RKO (cell line): ENCODE measurements at regions not wholly inside any gene's neighbourhood (a gene's known extent, or its start where the extent isn't known, plus 50 kb on each side); places are given as distances from the start of the nearest gene placed in this dataset.
A peak's percentile ranks its signal among the peaks of the same experiment; 100 is the strongest.

Experiments
- DNase-seq: peaks from one replicate; pipeline ENCODE4 v3.0.0-alpha.2; 2016; ENCODE audit warnings: low spot score

GRCh38 chr7:16978358-16979244 lies 96.8 kb upstream of the AGR3 start:
- DNase-seq, result no peak

- no peak for DNase-seq
These were observed 98.8 kb upstream of the AGR3 start for GRCh38 chr7:16980539-16980938.

- DNase-seq, result peak; percentile 53
These were observed 101.0 kb upstream of the AGR3 start for GRCh38 chr7:16982640-16983350.

GRCh38 chr7:16984375-16984774 lies 102.6 kb upstream of the AGR3 start:
- no peak for DNase-seq

- DNase-seq, result no peak
These were observed 103.8 kb upstream of the AGR3 start for GRCh38 chr7:16985621-16986020.

- DNase-seq, result no peak
These were observed 105.0 kb upstream of the AGR3 start for GRCh38 chr7:16986755-16987154.

- DNase-seq, result no peak
These were observed 108.1 kb upstream of the AGR3 start for GRCh38 chr7:16989811-16990413.

GRCh38 chr7:16991551-16991950 lies 109.8 kb upstream of the AGR3 start:
- no peak for DNase-seq

- no peak for DNase-seq
These were observed 111.8 kb upstream of the AGR3 start for GRCh38 chr7:16993543-16993942.

- DNase-seq, result no peak
These were observed 116.8 kb upstream of the AGR3 start for GRCh38 chr7:16998481-16999051.

GRCh38 chr7:16999541-17000267 lies 117.9 kb upstream of the AGR3 start:
- no peak for DNase-seq

- DNase-seq, result no peak
These were observed 123.5 kb upstream of the AGR3 start for GRCh38 chr7:17005271-17005670.

GRCh38 chr7:17007841-17008240 lies 126.1 kb upstream of the AGR3 start:
- peak; percentile 36 for DNase-seq

GRCh38 chr7:17009007-17009719 lies 127.4 kb upstream of the AGR3 start:
- peak; percentile 33 for DNase-seq

- no peak for DNase-seq
These were observed 128.2 kb upstream of the AGR3 start for GRCh38 chr7:17009933-17010332.

- DNase-seq, result no peak
These were observed 129.0 kb upstream of the AGR3 start for GRCh38 chr7:17010637-17011300.

GRCh38 chr7:17013204-17013603 lies 131.4 kb upstream of the AGR3 start:
- no peak for DNase-seq

- DNase-seq, result no peak
These were observed 132.9 kb upstream of the AGR3 start for GRCh38 chr7:17014686-17015085.

- DNase-seq, result no peak
These were observed 133.8 kb upstream of the AGR3 start for GRCh38 chr7:17015598-17016031.

GRCh38 chr7:17016402-17017010 lies 134.7 kb upstream of the AGR3 start:
- no peak for DNase-seq
